ENCODE measurements at regions not wholly inside any gene's neighbourhood (a gene's known extent, or its start where the extent isn't known, plus 50 kb on each side); places are given as distances from the start of the nearest gene placed in this dataset.
A peak's percentile ranks its signal among the peaks of the same experiment; 100 is the strongest.

DNA sequence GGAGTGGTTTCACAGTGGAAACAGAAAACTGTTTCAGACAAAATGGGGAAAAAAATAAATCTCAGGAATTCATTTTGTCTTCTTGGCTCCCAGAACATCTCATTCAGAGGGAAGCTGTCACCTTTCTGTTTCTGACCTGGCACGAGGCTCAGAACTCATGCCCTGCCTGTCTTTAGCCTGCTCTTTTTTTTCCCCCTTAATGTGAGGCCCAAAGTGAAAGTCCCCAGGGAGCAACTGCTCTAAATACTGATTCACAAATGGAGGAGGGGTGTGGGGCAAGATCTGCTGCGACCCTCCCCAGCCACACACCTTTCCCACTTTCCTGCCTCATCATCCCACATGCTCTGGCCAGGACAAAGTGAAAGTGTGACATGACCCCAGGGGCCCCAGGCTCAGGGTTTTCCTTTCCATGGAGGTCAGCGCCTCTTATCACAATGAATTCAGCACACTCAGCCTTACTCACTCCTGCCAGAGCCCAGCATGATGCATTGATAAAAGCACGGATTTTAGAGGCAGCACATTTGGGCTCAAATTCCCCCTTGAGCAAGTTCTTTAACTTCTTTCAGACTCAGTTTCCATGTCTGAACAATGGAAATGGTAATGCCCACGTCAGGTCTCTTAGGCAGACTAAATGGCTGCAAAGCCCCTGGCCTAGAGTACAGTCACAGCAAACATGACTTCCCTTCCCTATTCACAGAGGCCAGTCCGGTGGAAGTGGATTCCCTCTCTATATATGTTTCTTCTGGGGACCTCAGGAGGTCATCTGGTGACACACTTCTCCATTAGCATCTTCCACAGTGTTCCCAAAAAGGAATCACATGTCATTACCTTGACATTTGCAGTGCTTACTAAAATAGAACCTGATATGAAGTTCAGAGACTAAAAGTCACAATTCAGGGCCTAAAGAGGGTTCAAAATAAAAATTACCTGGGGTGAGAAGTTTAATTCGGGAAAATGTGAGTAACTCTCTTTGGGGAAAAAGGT is 55.3 kb upstream of the TMEM163 start:
- no peak for DNase-seq (ENCODE audit: low spot score)
- Mint-ChIP-seq H3K36me3 (ENCODE audit: low read depth, unreplicated experiment) (no peaks in the 10 kb centered on the region), H3K4me1 (ENCODE audit: unreplicated experiment) (peaks cover 20% of the 10 kb centered on the region), H3K9me3 (ENCODE audit: unreplicated experiment) (no peaks in the 10 kb centered on the region), H3K4me3 (ENCODE audit: unreplicated experiment) (no peak overlapping the region), H3K27me3 (ENCODE audit: unreplicated experiment) (peaks cover 4% of the 10 kb centered on the region), H3K27ac (ENCODE audit: unreplicated experiment) (peak overlapping the region; percentile 73)
- TF ChIP-seq, protein P1, sequence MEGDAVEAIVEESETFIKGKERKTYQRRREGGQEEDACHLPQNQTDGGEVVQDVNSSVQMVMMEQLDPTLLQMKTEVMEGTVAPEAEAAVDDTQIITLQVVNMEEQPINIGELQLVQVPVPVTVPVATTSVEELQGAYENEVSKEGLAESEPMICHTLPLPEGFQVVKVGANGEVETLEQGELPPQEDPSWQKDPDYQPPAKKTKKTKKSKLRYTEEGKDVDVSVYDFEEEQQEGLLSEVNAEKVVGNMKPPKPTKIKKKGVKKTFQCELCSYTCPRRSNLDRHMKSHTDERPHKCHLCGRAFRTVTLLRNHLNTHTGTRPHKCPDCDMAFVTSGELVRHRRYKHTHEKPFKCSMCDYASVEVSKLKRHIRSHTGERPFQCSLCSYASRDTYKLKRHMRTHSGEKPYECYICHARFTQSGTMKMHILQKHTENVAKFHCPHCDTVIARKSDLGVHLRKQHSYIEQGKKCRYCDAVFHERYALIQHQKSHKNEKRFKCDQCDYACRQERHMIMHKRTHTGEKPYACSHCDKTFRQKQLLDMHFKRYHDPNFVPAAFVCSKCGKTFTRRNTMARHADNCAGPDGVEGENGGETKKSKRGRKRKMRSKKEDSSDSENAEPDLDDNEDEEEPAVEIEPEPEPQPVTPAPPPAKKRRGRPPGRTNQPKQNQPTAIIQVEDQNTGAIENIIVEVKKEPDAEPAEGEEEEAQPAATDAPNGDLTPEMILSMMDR (IDR thresholded peaks at IDR 0.05; ENCODE audit: unreplicated experiment): no peak

DNA sequence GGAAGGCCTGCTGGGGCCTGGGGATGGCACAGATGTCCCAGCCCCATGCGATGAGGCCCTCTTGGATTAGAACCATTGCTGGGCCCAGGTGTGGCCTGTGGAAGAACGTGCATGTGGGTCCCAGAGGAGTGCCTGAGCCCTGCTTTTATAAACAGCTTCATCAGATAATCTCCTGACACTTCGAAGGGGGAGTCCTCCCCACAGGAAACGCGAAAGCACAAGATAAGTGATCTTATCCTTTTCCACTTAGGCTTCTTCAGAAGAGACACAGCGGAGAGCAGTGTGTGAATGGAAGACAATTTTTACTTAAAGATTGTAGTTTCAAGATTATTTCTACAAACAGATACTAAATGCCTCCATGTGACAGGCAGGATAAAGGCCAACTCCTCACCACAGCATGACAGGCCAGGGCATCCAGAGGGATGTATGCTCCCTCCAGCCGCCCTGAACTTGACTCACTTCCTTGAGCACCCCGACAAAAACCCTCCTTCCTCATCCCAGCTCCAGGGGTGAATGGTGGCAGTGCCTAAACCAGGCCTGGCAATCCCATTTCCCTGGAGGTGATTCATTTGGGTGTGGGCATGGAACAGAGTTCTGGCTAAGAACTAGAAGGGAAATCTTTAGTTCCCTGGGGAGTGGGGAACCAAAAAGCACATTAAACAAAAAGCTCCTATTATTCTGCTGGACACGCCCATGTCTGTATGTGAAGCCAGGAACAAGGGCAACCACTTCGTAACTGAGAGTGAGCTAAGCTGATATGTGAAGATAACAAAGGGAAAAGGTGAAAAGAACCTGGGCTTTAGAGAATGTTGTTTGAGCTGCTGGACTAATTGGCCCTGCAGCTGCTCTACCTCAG is 56.2 kb upstream of the TMEM163 start:
- no peak for DNase-seq (ENCODE audit: low spot score)
- Mint-ChIP-seq H3K4me3 (ENCODE audit: unreplicated experiment) (no peak overlapping the region), H3K9me3 (ENCODE audit: unreplicated experiment) (no peaks in the 10 kb centered on the region), H3K27ac (ENCODE audit: unreplicated experiment) (no peak overlapping the region), H3K36me3 (ENCODE audit: low read depth, unreplicated experiment) (no peaks in the 10 kb centered on the region), H3K27me3 (ENCODE audit: unreplicated experiment) (peaks cover 4% of the 10 kb centered on the region), H3K4me1 (ENCODE audit: unreplicated experiment) (peaks cover 20% of the 10 kb centered on the region)
- TF ChIP-seq, protein P1 (IDR thresholded peaks at IDR 0.05; ENCODE audit: unreplicated experiment): no peak

DNA sequence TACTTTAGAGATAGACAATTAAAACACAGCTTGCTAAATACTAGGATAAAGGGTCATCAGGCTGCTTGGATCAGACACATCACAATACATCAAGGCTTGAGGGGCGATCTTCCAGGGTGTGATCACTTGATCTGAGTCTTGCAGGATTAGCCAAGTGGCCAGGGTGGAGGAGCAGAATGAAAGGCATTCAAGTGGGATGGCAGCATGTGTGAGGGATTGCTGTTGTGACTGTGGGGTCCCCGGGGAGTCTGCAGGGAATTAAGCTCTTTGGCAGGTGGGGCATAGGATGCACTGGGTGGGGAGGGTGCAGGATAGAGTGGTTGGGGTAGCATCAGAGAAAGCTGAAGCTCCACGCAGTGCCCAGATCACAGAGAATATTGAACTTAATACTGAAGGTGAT is 58.0 kb upstream of the TMEM163 start:
- H3K4me1 Mint-ChIP-seq (ENCODE audit: unreplicated experiment): peaks cover 20% of the 10 kb centered on the region
- H3K36me3 Mint-ChIP-seq (ENCODE audit: low read depth, unreplicated experiment): no peaks in the 10 kb centered on the region
- DNase-seq (ENCODE audit: low spot score): no peak
- H3K9me3 Mint-ChIP-seq (ENCODE audit: unreplicated experiment): no peaks in the 10 kb centered on the region
- H3K27me3 Mint-ChIP-seq (ENCODE audit: unreplicated experiment): peaks cover 4% of the 10 kb centered on the region
- no peak overlapping the region for H3K4me3 Mint-ChIP-seq (ENCODE audit: unreplicated experiment)
- TF ChIP-seq, protein P1 (IDR thresholded peaks at IDR 0.05; ENCODE audit: unreplicated experiment): no peak
- H3K27ac Mint-ChIP-seq (ENCODE audit: unreplicated experiment): no peak overlapping the region

DNA sequence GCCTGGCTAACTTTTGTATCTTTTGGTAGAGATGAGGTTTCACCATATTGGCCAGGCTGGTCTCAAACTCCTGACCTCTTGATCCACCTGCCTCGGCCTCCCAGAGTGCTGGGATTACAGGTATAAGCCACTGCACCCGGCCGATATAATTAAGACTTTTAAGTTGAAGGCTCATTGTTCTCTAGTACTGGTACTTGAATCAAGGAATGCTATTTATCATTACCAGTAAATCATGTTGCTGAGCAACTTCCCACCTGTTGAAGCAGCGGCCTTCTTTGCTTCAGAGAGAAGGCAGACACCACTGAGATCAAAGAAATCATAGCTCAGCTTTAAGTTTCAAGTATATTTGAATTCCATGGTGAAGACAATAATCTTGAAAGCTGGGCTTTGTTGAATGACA is 58.8 kb upstream of the TMEM163 start:
- Mint-ChIP-seq H3K36me3 (ENCODE audit: low read depth, unreplicated experiment) (no peaks in the 10 kb centered on the region), H3K4me1 (ENCODE audit: unreplicated experiment) (peaks cover 20% of the 10 kb centered on the region), H3K27ac (ENCODE audit: unreplicated experiment) (no peak overlapping the region), H3K27me3 (ENCODE audit: unreplicated experiment) (peaks cover 4% of the 10 kb centered on the region), H3K9me3 (ENCODE audit: unreplicated experiment) (no peaks in the 10 kb centered on the region), H3K4me3 (ENCODE audit: unreplicated experiment) (no peak overlapping the region)
- no peak for DNase-seq (ENCODE audit: low spot score)
- TF ChIP-seq, protein P1 (IDR thresholded peaks at IDR 0.05; ENCODE audit: unreplicated experiment): no peak

All from endothelial cell (in vitro differentiated cells).